ENCODE measurements at regions not wholly inside any gene's neighbourhood (a gene's known extent, or its start where the extent isn't known, plus 50 kb on each side); places are given as distances from the start of the nearest gene placed in this dataset.

GRCh38 chr21:43274022-43274945, 105.5 kb downstream of the CRYAA start:
- intact Hi-C loops (cut with micrococcal nuclease): no loop called here
- H3K4me1 ChIP-seq (ENCODE audit: control insufficient read depth, extremely low read depth, insufficient read depth, low read length): no peaks in the 10 kb centered on the region
- no peaks in the 10 kb centered on the region for H4K20me1 ChIP-seq (replicated peaks; ENCODE audit: control insufficient read depth, extremely low read depth, insufficient read depth, low read length)
- BruUV-seq (replicated peaks): no TSS peak
- no peak overlapping the region for H3K27ac ChIP-seq (ENCODE audit: insufficient read depth, low read depth, low read length)
- no peak overlapping the region for H3K9ac ChIP-seq (replicated peaks; ENCODE audit: extremely low read depth, insufficient read depth, low read length)
- dilution Hi-C loops (cut with MboI; ENCODE audit: extremely low pct_ligation_motif_present, low sequenced_read_pairs): no loop called here
- TF ChIP-seq FOS (IDR thresholded peaks at IDR 0.05; ENCODE audit: borderline replicate concordance, insufficient read depth, low read length) (no peak), JUN (IDR thresholded peaks at IDR 0.05; ENCODE audit: borderline replicate concordance, insufficient read depth, insufficient read length, low read depth) (no peak), POLR2A (IDR thresholded peaks at IDR 0.05; ENCODE audit: low read depth, low read length) (no peak), POLR2AphosphoS5 (IDR thresholded peaks at IDR 0.05; ENCODE audit: insufficient read depth, low read depth, low read length) (no peak), MYC (IDR thresholded peaks at IDR 0.05; ENCODE audit: low read depth, low read length) (no peak), MAX (IDR thresholded peaks at IDR 0.05; ENCODE audit: insufficient read depth, insufficient read length) (no peak), EZH2 (IDR thresholded peaks at IDR 0.05; ENCODE audit: borderline replicate concordance, low read depth, low read length, severe bottlenecking) (no peak), GATA2 (IDR thresholded peaks at IDR 0.05; ENCODE audit: insufficient read depth, insufficient read length, low read depth, low read length) (no peak)
- TF ChIP-seq, protein P1, sequence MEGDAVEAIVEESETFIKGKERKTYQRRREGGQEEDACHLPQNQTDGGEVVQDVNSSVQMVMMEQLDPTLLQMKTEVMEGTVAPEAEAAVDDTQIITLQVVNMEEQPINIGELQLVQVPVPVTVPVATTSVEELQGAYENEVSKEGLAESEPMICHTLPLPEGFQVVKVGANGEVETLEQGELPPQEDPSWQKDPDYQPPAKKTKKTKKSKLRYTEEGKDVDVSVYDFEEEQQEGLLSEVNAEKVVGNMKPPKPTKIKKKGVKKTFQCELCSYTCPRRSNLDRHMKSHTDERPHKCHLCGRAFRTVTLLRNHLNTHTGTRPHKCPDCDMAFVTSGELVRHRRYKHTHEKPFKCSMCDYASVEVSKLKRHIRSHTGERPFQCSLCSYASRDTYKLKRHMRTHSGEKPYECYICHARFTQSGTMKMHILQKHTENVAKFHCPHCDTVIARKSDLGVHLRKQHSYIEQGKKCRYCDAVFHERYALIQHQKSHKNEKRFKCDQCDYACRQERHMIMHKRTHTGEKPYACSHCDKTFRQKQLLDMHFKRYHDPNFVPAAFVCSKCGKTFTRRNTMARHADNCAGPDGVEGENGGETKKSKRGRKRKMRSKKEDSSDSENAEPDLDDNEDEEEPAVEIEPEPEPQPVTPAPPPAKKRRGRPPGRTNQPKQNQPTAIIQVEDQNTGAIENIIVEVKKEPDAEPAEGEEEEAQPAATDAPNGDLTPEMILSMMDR (IDR thresholded peaks at IDR 0.05; ENCODE audit: extremely low read depth in 1 of 2, insufficient read depth in 1 of 2, low read depth in 1 of 2, low read length in 2 of 2): no peak
- no peaks in the 10 kb centered on the region for H3K79me2 ChIP-seq (ENCODE audit: control insufficient read depth, insufficient read depth, low read length)
- H3K4me3 ChIP-seq (replicated peaks in 1 of 3; ENCODE audit: insufficient read depth in 1 of 3, low read depth in 1 of 3, low read length in 3 of 3): no peak overlapping the region
- H3K27me3 ChIP-seq (ENCODE audit: control insufficient read depth in 2 of 2, insufficient read depth in 2 of 2, low read length in 2 of 2): peaks cover 0 to 3% of the 10 kb centered on the region in 2 experiments
- H3K9me3 ChIP-seq (replicated peaks; ENCODE audit: control insufficient read depth, insufficient read depth, low read length): no peaks in the 10 kb centered on the region
- DNase-seq (ENCODE audit: low read depth, low spot score) (no peak), FAIRE-seq (no peak)
- no peaks in the 10 kb centered on the region for H3K9me1 ChIP-seq (replicated peaks; ENCODE audit: control insufficient read depth, extremely low read depth, insufficient read depth, low read length)
- ChIA-PET CTCF (no interaction called here), POLR2A (no interaction called here)
- no peak overlapping the region for H3K4me2 ChIP-seq (ENCODE audit: insufficient read depth, low read length)
- no peak overlapping the region for H2AFZ ChIP-seq (ENCODE audit: low read depth, low read length)
- no peaks in the 10 kb centered on the region for H3K36me3 ChIP-seq (ENCODE audit: control insufficient read depth in 2 of 2, extremely low read depth in 1 of 2, insufficient read depth in 2 of 2, low read length in 2 of 2)
